ENCODE measurements at regions not wholly inside any gene's neighbourhood (a gene's known extent, or its start where the extent isn't known, plus 50 kb on each side); places are given as distances from the start of the nearest gene placed in this dataset.

DNA sequence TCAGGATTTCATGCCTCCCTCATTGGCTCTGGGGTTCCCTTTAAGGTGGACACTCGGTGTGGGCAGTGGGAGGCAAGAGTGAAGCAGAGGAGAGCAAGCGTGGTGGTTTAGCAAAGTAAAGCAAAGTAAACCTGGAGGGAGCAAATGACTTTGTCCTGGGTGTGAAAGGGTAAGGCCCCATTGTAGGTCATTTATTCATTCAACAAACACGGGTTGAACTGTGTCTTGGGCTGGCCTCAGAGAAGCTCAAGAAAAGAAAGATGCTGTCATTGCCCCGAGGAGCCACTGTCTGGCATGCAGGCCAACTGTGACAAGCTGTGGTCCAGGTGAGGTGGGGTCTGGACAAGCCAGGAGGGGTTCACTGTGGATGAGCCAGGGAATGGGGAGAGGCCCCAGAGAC is 68.9 kb upstream of the DLK1 start:
- in situ Hi-C loops (cut with MboI; ENCODE audit: low sequenced_read_pairs), result loop anchor here (25.0 kb wide), 1 partner anchor 580 kb away; no protein-coding TSS in a partner anchor

- in situ Hi-C loops (cut with MboI; ENCODE audit: low sequenced_read_pairs), result loop anchor here (25.0 kb wide), 1 partner anchor 579 kb away; no protein-coding TSS in a partner anchor
Observed at GRCh38 chr14:100658181-100658886, 68.4 kb upstream of the DLK1 start.

DNA sequence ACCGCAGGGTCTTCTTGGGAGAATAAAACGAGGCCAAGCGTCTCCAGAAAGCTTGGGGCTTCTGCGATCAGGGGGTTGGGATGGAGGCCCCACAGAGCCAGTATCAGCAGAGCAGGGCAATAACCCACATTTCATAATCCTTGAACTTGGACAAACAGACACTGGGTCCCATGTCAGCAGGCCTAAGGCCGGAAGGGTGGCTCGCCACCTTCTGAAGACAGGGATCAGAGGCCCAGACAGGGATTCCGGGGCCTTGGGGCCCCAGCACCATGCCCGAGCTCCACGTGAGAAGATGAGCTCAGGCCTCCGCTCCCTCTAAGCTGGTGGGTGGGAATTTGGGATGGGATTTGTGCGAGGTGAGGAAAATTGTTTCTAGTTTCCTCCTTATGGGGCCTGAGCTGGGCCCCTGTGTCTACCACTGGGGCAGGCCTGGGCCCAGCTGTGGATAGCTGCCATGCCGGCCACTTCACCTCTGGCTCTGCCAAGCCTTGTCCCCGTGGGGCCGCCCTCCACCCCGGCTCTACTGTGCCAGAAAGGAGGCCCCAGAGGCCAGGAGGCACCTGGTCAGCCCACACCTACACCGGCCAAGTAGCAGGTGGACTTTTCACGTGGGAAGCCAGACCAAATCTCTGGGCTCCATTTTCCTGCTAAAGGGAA is 67.2 kb upstream of the DLK1 start:
- in situ Hi-C loops (cut with MboI; ENCODE audit: low sequenced_read_pairs), result loop anchor here (25.0 kb wide), 1 partner anchor 578 kb away; no protein-coding TSS in a partner anchor

- in situ Hi-C loops (cut with MboI; ENCODE audit: low sequenced_read_pairs), result loop anchor here (25.0 kb wide), 1 partner anchor 577 kb away; no protein-coding TSS in a partner anchor
Observed at GRCh38 chr14:100660498-100660881, 66.2 kb upstream of the DLK1 start.

GRCh38 chr14:100660882-100661635 is 65.6 kb upstream of the DLK1 start:
- in situ Hi-C loops (cut with MboI; ENCODE audit: low sequenced_read_pairs), result loop anchor here (25.0 kb wide), 1 partner anchor 576 kb away; no protein-coding TSS in a partner anchor

- in situ Hi-C loops (cut with MboI; ENCODE audit: low sequenced_read_pairs), result loop anchor here (25.0 kb wide), 1 partner anchor 574 kb away; no protein-coding TSS in a partner anchor
Observed at GRCh38 chr14:100662879-100663760, 63.6 kb upstream of the DLK1 start.

- in situ Hi-C loops (cut with MboI; ENCODE audit: low sequenced_read_pairs), result loop anchor here (25.0 kb wide), 1 partner anchor 574 kb away; no protein-coding TSS in a partner anchor
Observed at GRCh38 chr14:100663761-100664052, 63.0 kb upstream of the DLK1 start.

DNA sequence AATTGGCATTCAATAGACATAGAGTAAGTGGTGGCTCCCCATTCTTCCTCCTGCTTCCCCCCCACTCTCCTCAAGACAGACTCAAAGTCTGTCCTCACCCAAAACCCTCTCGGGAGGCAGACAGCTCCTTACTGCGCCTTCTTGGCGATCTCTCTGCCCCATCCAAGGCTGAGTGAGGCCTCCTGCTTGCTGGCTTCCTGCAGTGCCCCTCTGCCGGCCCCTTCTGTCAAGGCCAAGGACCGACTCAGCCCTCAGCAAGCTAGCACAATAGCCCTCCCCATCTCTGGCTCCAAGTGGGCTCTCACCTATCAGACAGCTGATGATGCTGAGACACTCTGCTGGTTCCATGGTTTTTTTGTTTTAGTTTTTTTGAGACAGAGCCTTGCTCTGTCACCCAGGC is 62.5 kb upstream of the DLK1 start:
- in situ Hi-C loops (cut with MboI; ENCODE audit: low sequenced_read_pairs), result loop anchor here (25.0 kb wide), 1 partner anchor 573 kb away; no protein-coding TSS in a partner anchor

GRCh38 chr14:100664841-100665510 is 61.7 kb upstream of the DLK1 start:
- in situ Hi-C loops (cut with MboI; ENCODE audit: low sequenced_read_pairs), result loop anchor here (25.0 kb wide), 1 partner anchor 572 kb away; no protein-coding TSS in a partner anchor

- in situ Hi-C loops (cut with MboI; ENCODE audit: low sequenced_read_pairs), result loop anchor here (25.0 kb wide), 1 partner anchor 572 kb away; no protein-coding TSS in a partner anchor
Observed at GRCh38 chr14:100665511-100666032, 61.1 kb upstream of the DLK1 start.

GRCh38 chr14:100666403-100666802 is 60.3 kb upstream of the DLK1 start:
- in situ Hi-C loops (cut with MboI; ENCODE audit: low sequenced_read_pairs), result loop anchor here (25.0 kb wide), 1 partner anchor 571 kb away; no protein-coding TSS in a partner anchor

DNA sequence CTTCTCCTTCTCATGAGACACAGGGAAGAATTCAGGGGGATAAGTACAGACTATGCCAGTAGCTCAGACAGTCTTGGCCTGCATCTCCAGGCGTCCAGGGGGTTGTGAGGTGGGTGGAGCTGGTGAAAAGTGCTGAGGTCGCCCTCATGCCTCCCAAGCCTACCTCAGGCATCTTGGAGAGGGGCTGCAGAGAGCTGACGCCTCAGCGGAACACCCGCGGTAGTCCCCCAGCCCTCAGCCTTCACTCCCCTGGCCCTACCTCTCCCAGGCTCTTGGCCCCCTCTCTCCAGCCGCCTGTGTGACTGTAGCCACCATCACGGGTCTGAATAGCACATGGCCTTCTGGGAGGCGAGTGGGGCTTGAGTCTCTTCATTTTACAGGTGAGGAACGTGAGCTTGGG is 59.8 kb upstream of the DLK1 start:
- in situ Hi-C loops (cut with MboI; ENCODE audit: low sequenced_read_pairs), result loop anchor here (25.0 kb wide), 1 partner anchor 570 kb away; no protein-coding TSS in a partner anchor

GRCh38 chr14:100667656-100668055 is 59.0 kb upstream of the DLK1 start:
- in situ Hi-C loops (cut with MboI; ENCODE audit: low sequenced_read_pairs), result loop anchor here (25.0 kb wide), 1 partner anchor 570 kb away; no protein-coding TSS in a partner anchor

DNA sequence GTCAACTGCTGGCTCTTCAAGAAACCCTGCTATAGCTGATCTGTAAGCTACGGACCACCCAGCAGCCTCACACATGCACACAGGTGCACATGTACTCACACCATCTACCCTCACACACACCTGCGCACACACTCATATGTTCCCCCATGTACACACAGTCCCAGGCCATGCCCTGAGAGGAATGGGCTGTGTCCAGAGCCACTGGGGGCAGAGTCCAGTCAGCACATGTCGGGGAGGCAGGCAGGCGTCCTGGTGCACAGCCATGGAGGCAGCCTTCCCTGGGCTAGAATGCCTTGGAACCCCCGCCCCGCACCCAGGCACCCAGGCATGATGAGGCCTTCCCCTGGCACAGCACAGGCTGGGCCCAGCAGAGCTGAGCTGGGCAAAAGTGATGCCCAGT is 58.3 kb upstream of the DLK1 start:
- in situ Hi-C loops (cut with MboI; ENCODE audit: low sequenced_read_pairs), result loop anchor here (25.0 kb wide), 1 partner anchor 569 kb away; no protein-coding TSS in a partner anchor

- in situ Hi-C loops (cut with MboI; ENCODE audit: low sequenced_read_pairs), result loop anchor here (25.0 kb wide), 1 partner anchor 568 kb away; no protein-coding TSS in a partner anchor
Observed at GRCh38 chr14:100669011-100669412, 57.7 kb upstream of the DLK1 start.

DNA sequence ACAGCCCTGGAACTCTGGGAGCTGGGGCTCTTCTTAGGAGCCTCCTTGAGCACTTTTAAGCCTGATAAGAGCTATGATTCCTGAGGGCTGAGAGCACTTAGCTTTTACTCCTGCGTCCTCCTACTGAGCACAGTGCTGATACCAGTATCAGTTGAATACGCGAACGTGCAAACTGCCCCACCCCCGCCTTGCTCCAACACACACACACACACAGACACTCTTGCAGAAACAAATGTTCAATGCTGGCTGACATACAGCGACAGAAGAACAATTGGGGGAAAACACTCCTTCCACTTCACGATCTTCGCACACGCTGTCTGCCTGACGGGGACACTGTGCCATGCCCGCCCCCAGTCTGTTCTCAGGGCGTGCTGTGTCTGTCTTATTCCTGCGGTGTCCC is 57.2 kb upstream of the DLK1 start:
- in situ Hi-C loops (cut with MboI; ENCODE audit: low sequenced_read_pairs), result loop anchor here (25.0 kb wide), 1 partner anchor 568 kb away; no protein-coding TSS in a partner anchor

DNA sequence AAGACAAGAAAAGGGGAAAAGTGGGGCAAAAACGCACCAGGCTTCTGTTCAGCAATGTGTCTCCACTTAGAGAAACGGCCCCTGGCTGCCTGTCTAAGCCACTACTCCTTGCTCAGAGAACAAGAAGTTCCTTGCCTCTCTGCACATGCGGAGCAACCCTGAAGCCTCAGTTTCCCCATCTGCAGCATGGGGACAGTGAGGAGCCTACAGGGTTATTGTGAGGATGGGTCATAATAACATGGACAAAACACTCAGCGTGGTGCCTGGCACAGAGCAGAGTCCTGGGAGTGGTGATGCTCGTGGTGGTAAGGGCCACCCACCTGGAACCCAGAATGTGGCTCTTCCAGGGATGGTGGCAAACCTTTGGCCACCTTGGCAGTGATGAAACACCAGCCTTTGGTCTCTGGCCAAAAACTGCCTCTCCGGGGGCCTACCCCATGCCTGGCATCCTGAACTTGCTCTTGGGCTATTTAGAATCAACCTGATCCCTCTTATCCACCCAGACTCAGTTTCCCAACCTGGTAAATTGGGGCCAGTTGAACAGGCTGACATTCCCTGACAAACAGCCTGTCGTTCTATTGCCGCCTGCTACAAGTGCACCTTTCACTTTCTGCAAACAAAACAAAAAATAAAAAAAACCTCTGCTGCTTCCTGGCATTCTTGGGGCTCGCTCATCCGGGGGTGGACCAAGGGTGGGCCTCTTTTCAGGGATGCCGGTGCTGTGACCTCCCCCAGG is 56.5 kb upstream of the DLK1 start:
- in situ Hi-C loops (cut with MboI; ENCODE audit: low sequenced_read_pairs), result loop anchor here (25.0 kb wide), 1 partner anchor 567 kb away; no protein-coding TSS in a partner anchor

DNA sequence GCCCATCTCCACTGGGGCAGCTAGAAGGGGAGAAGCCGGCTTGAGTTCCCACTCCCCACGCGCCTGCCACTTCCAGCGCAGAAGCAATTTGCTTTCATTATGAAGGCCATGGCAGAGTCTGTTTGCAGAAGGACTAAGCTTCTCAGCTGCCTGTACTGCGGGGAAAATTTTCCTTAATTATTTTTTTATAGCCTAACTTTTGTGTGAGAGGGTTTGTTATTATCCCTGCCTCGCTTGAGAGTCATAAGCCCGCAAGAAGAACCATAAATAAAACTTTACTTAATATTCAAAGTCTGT is 56.0 kb upstream of the DLK1 start:
- in situ Hi-C loops (cut with MboI; ENCODE audit: low sequenced_read_pairs), result loop anchor here (25.0 kb wide), 1 partner anchor 567 kb away; no protein-coding TSS in a partner anchor
